DOHH2 (cell line): ENCODE measurements at regions not wholly inside any gene's neighbourhood (a gene's known extent, or its start where the extent isn't known, plus 50 kb on each side); places are given as distances from the start of the nearest gene placed in this dataset.

Source experiments
- CTCF ChIP-seq: fragments of 200-600 bp; sonication (generic); IDR thresholded peaks from one replicate; pipeline ENCODE4 v1.5.1; 2014; ENCODE audit warnings: antibody characterized with exemption, mild to moderate bottlenecking, low read depth, low read length; ENCODE audit not compliant: poor library complexity, severe bottlenecking
- EZH2phosphoT487 ChIP-seq: fragments of 200-600 bp; sonication (generic); IDR thresholded peaks from 2 replicates; pipeline ENCODE4 v1.6.1; 2017; ENCODE audit warnings: borderline replicate concordance, mild to moderate bottlenecking, antibody characterized with exemption, low read length, moderate library complexity, mixed read lengths

GRCh38 chr20:55322745-55323144 lies 682.6 kb downstream of the CBLN4 start:
- no peak for TF ChIP-seq CTCF
- TF ChIP-seq EZH2phosphoT487: no peak
